NB4 (cell line): ENCODE measurements at regions not wholly inside any gene's neighbourhood (a gene's known extent, or its start where the extent isn't known, plus 50 kb on each side); places are given as distances from the start of the nearest gene placed in this dataset.

Experiments used
- MYC ChIP-seq: IDR thresholded peaks from 2 replicates; pipeline ENCODE4 v1.6.1; 2011; ENCODE audit warnings: low read depth, low read length
- POLR2A ChIP-seq: IDR thresholded peaks from 2 replicates; pipeline ENCODE4 v1.6.1; 2011; ENCODE audit warnings: mild to moderate bottlenecking; ENCODE audit not compliant: insufficient read length; ENCODE audit errors: extremely low read depth
- TF ChIP-seq, protein P1 (sequence below): IDR thresholded peaks from one replicate; pipeline ENCODE4 v1.5.1; 2012; ENCODE audit warnings: low read depth, low read length
- TF ChIP-seq, protein P2 (sequence below): IDR thresholded peaks from 2 replicates; pipeline ENCODE4 v1.6.1; 2011; ENCODE audit warnings: low read depth, low read length

DNA sequence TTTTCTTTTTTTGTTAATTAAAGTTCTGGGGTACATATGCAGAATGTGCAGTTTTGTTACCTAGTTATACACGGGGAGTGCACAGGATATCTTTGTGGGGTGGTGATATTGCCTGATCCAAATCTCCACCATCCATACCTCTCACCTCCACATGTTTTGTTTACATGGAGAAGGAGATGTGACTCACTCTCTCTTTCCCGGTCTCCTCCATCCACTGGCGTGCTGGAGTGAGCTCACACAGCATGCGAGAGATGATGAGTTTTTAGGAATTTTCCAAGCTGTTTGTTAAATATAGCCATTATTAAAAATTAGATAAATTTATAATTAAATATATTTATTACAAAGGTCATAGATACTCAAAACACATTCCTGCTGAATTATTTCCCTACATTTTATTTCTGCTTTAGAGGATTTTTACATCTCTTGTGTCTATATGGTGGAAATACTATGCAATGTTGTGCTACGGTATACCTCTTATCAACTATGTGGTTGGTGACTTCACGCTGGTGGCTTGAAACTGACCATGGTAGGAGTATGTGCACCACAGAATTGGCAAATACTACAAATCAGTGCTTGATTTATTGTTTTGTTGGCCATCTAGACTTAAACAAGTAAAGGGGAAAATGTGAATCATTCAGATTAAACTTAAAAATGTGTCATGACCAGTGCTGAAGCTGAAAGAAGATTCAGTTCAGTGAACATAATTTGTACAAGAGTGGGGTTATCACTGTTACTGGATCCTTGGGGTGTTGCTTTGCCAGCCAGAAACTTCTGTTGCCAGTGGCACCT lies 107.9 kb upstream of the FAM180A start:
- TF ChIP-seq, protein P1, sequence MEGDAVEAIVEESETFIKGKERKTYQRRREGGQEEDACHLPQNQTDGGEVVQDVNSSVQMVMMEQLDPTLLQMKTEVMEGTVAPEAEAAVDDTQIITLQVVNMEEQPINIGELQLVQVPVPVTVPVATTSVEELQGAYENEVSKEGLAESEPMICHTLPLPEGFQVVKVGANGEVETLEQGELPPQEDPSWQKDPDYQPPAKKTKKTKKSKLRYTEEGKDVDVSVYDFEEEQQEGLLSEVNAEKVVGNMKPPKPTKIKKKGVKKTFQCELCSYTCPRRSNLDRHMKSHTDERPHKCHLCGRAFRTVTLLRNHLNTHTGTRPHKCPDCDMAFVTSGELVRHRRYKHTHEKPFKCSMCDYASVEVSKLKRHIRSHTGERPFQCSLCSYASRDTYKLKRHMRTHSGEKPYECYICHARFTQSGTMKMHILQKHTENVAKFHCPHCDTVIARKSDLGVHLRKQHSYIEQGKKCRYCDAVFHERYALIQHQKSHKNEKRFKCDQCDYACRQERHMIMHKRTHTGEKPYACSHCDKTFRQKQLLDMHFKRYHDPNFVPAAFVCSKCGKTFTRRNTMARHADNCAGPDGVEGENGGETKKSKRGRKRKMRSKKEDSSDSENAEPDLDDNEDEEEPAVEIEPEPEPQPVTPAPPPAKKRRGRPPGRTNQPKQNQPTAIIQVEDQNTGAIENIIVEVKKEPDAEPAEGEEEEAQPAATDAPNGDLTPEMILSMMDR = no peak
- TF ChIP-seq, protein P2, sequence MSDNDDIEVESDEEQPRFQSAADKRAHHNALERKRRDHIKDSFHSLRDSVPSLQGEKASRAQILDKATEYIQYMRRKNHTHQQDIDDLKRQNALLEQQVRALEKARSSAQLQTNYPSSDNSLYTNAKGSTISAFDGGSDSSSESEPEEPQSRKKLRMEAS = no peak
- TF ChIP-seq MYC (no peak), POLR2A (no peak)
